Endothelial cell (in vitro differentiated cells): ENCODE measurements at regions not wholly inside any gene's neighbourhood (a gene's known extent, or its start where the extent isn't known, plus 50 kb on each side); places are given as distances from the start of the nearest gene placed in this dataset.
"Not testable (repeated sequence)": the region's sequence is repeated elsewhere in the genome, so short reads cannot be mapped to it uniquely, and the experiment has no call there.

Experiments used
- DNase-seq: peaks from one replicate; pipeline ENCODE4 v3.0.0; 2021; ENCODE audit warnings: low spot score
- H3K27ac Mint-ChIP-seq: one replicate; pipeline ENCODE4 v1.8.0; 2021; ENCODE audit warnings: mixed read lengths, inconsistent platforms; ENCODE audit not compliant: unreplicated experiment
- H3K27me3 Mint-ChIP-seq: one replicate; pipeline ENCODE4 v1.8.0; 2021; ENCODE audit warnings: mild to moderate bottlenecking, moderate library complexity, mixed read lengths, inconsistent platforms; ENCODE audit not compliant: unreplicated experiment
- H3K36me3 Mint-ChIP-seq: one replicate; pipeline ENCODE4 v1.8.0; 2021; ENCODE audit warnings: mild to moderate bottlenecking, low read depth, mixed read lengths, inconsistent platforms; ENCODE audit not compliant: unreplicated experiment
- H3K4me1 Mint-ChIP-seq: one replicate; pipeline ENCODE4 v1.8.0; 2021; ENCODE audit warnings: mild to moderate bottlenecking, mixed read lengths, inconsistent platforms; ENCODE audit not compliant: unreplicated experiment
- H3K4me3 Mint-ChIP-seq: one replicate; pipeline ENCODE4 v1.8.0; 2021; ENCODE audit warnings: mild to moderate bottlenecking, mixed read lengths, inconsistent platforms; ENCODE audit not compliant: unreplicated experiment
- H3K9me3 Mint-ChIP-seq: one replicate; pipeline ENCODE4 v1.8.0; 2021; ENCODE audit warnings: mixed read lengths, inconsistent platforms; ENCODE audit not compliant: unreplicated experiment

DNA sequence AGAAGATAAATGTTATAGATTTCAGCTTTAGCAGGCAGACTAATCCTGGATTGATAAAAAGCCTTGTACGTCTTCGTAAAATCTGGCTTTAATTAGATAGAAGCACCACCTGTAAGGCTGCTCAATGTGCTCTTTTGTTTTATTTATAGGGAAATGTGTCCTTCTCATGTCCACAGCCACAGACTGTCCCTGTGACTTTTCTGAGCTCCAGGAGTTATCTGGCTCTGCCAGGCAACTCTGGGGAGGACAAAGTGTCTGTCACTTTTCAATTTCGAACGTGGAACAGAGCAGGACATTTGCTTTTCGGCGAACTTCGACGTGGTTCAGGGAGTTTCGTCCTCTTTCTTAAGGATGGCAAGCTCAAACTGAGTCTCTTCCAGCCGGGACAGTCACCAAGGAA, 257.4 kb downstream of the SPATA31A7 start:
- not testable (repeated sequence) for H3K27ac Mint-ChIP-seq, DNase-seq, H3K9me3 Mint-ChIP-seq, H3K4me1 Mint-ChIP-seq, H3K27me3 Mint-ChIP-seq, H3K36me3 Mint-ChIP-seq, H3K4me3 Mint-ChIP-seq

DNA sequence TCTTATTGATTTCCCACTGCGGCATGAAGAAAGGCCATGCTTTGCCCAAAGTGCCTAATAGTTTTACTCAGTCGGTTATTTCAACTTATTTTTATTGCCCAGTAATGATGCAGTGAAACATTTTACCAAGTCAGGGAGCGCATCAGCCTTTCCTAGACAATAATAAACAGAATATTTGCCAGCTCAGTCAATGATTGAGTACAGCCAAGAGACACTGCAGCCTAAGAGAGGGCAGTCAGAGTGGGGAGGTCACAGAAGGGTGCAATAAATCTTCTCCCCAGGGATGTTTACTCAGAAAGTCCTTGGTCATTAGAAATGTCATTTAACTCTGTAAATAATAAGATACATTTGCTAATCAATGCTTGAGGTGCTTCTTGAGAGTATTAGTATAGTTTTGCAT, 271.0 kb downstream of the SPATA31A7 start:
- H3K27me3 Mint-ChIP-seq, H3K36me3 Mint-ChIP-seq, H3K9me3 Mint-ChIP-seq, H3K4me3 Mint-ChIP-seq, H3K4me1 Mint-ChIP-seq, DNase-seq, H3K27ac Mint-ChIP-seq: not testable (repeated sequence)
